H1 (cell line): ENCODE measurements at regions not wholly inside any gene's neighbourhood (a gene's known extent, or its start where the extent isn't known, plus 50 kb on each side); places are given as distances from the start of the nearest gene placed in this dataset.

Experiments used
- CTCF ChIA-PET: fragments of 300-600 bp; sonication (Branson Sonifier 250); formaldehyde crosslinking; loops from one replicate; lab custom pipeline; 2021; ENCODE audit not compliant: partially characterized antibody; lab: Charles Lee
- POLR2A ChIA-PET: fragments of 300-600 bp; sonication (Branson Sonifier 250); formaldehyde crosslinking; loops from one replicate; lab custom pipeline; 2021; ENCODE audit warnings: inconsistent platforms; ENCODE audit not compliant: partially characterized antibody; lab: Charles Lee
- DNase-seq, 2 experiments: peaks; one replicate each; pipeline versions ENCODE4 v3.0.0 to v3.0.0-alpha.2; 2010 to 2022; ENCODE audit warnings: low spot score in 2 of 2, low read depth in 1 of 2, mixed read lengths in 1 of 2
- FAIRE-seq: peaks from 2 replicates; lab custom pipeline; 2011; peaks lifted over from hg19 to GRCh38; lab: Jason Lieb, UNC
- H2AFZ ChIP-seq: 2 replicates; pipeline ENCODE4 v1.8.1; 2012; ENCODE audit warnings: low read length, inconsistent platforms
- H2AK5ac ChIP-seq: 2 replicates; pipeline ENCODE4 v1.6.1; 2013; ENCODE audit warnings: low read depth, low read length
- H2BK120ac ChIP-seq: replicated peaks from 2 replicates; pipeline ENCODE3; 2013; ENCODE audit warnings: low read depth, low read length, inconsistent platforms
- H2BK12ac ChIP-seq: 2 replicates; pipeline ENCODE4 v1.6.1; 2013; ENCODE audit warnings: low read depth, low read length
- H2BK15ac ChIP-seq: 2 replicates; pipeline ENCODE4 v1.6.1; 2013; ENCODE audit warnings: low read length
- H2BK20ac ChIP-seq: 2 replicates; pipeline ENCODE4 v1.6.1; 2013; ENCODE audit warnings: low read length
- H2BK5ac ChIP-seq: 2 replicates; pipeline ENCODE4 v1.6.1; 2013; ENCODE audit warnings: low read depth, low read length
- H3K14ac ChIP-seq: 2 replicates; pipeline ENCODE4 v1.6.1; 2013; ENCODE audit warnings: inconsistent platforms; ENCODE audit not compliant: insufficient read length
- H3K18ac ChIP-seq: 2 replicates; pipeline ENCODE4 v1.6.1; 2013; ENCODE audit warnings: low read length; ENCODE audit errors: extremely low read depth
- H3K23ac ChIP-seq: 2 replicates; pipeline ENCODE4 v1.6.1; 2013; ENCODE audit warnings: inconsistent platforms; ENCODE audit not compliant: insufficient read length
- H3K23me2 ChIP-seq: 2 replicates; pipeline ENCODE4 v1.6.1; 2013; ENCODE audit warnings: low read depth, low read length
- H3K27ac ChIP-seq: 2 replicates; pipeline ENCODE4 v1.6.1; 2011; ENCODE audit warnings: low read depth, low read length, inconsistent platforms
- H3K27me3 ChIP-seq, 4 experiments: replicated peaks in 1 of 4; 1 replicate in 1 of 4; 2 replicates in 3 of 4; pipeline versions ENCODE4 v1.6.1 to v1.8.1; 2011 to 2013; ENCODE audit warnings: low read length in 3 of 4, mild to moderate bottlenecking in 3 of 4, inconsistent platforms in 2 of 4, mixed read lengths in 2 of 4, moderate library complexity in 1 of 4; ENCODE audit not compliant: control insufficient read depth in 3 of 4, insufficient read depth in 3 of 4; ENCODE audit errors: extremely low read depth in 1 of 4
- H3K36me3 ChIP-seq, 4 experiments: 2 replicates each; pipeline versions ENCODE4 v1.6.1 to v1.8.1; 2011 to 2013; ENCODE audit warnings: mild to moderate bottlenecking in 4 of 4, low read length in 3 of 4, moderate library complexity in 2 of 4, control low read depth in 1 of 4, inconsistent platforms in 1 of 4; ENCODE audit not compliant: insufficient read depth in 4 of 4, control insufficient read depth in 2 of 4
- H3K4ac ChIP-seq: replicated peaks from 2 replicates; pipeline ENCODE3; 2013; ENCODE audit warnings: low read length, low read depth, mixed read lengths, inconsistent platforms; ENCODE audit not compliant: insufficient read length
- H3K4me1 ChIP-seq, 4 experiments: replicated peaks in 1 of 4; 1 replicate in 1 of 4; 2 replicates in 3 of 4; pipeline versions ENCODE4 v1.6.1 to v1.8.1; 2011 to 2013; ENCODE audit warnings: low read length in 3 of 4, inconsistent platforms in 2 of 4, mixed read lengths in 1 of 4; ENCODE audit not compliant: insufficient read depth in 4 of 4, control insufficient read depth in 3 of 4
- H3K4me2 ChIP-seq, 2 experiments: 2 replicates each; pipeline versions ENCODE4 v1.6.1 to v1.8.1; 2011 to 2013; ENCODE audit warnings: low read depth in 2 of 2, low read length in 2 of 2, control low read depth in 1 of 2, inconsistent platforms in 1 of 2, mild to moderate bottlenecking in 1 of 2; ENCODE audit not compliant: insufficient read depth in 1 of 2
- H3K4me3 ChIP-seq, 4 experiments: fragments of 200-600, 300-600 bp in 1 of 4; sonication (generic), shearing (Covaris generic), sonication (Bioruptor Twin) in 1 of 4; 2 replicates each; pipeline versions ENCODE4 v1.5.1 to v1.8.1; 2011 to 2016; ENCODE audit warnings: low read length in 4 of 4, low read depth in 3 of 4, control low read depth in 2 of 4, inconsistent platforms in 2 of 4, mild to moderate bottlenecking in 2 of 4, mixed read lengths in 1 of 4, moderate library complexity in 1 of 4; ENCODE audit not compliant: insufficient read depth in 2 of 4; ENCODE audit errors: extremely low read depth in 1 of 4
- H3K56ac ChIP-seq: replicated peaks from 2 replicates; pipeline ENCODE3; 2013; ENCODE audit warnings: low read depth, mild to moderate bottlenecking, mixed read lengths, low read length, inconsistent platforms; ENCODE audit not compliant: insufficient read length
- H3K79me1 ChIP-seq: 2 replicates; pipeline ENCODE4 v1.6.1; 2013; ENCODE audit warnings: low read depth, low read length, control low read depth
- H3K79me2 ChIP-seq, 2 experiments: 2 replicates each; pipeline versions ENCODE4 v1.6.1 to v1.8.1; 2012 to 2013; ENCODE audit warnings: low read length in 2 of 2, mild to moderate bottlenecking in 2 of 2, inconsistent platforms in 1 of 2; ENCODE audit not compliant: insufficient read depth in 2 of 2, control insufficient read depth in 1 of 2
- H3K9ac ChIP-seq, 4 experiments: replicated peaks in 1 of 4; 1 replicate in 1 of 4; 2 replicates in 3 of 4; pipeline versions ENCODE4 v1.6.1 to v1.8.1; 2011 to 2013; ENCODE audit warnings: low read depth in 3 of 4, low read length in 3 of 4, control low read depth in 2 of 4, mild to moderate bottlenecking in 2 of 4, moderate library complexity in 2 of 4, inconsistent platforms in 1 of 4; ENCODE audit errors: extremely low read depth in 1 of 4
- H3K9me3 ChIP-seq, 2 experiments: 2 replicates each; pipeline versions ENCODE4 v1.6.1 to v1.8.1; 2012 to 2013; ENCODE audit warnings: mild to moderate bottlenecking in 2 of 2, moderate library complexity in 2 of 2, control low read depth in 1 of 2, inconsistent platforms in 1 of 2, low read depth in 1 of 2, low read length in 1 of 2, mixed read lengths in 1 of 2; ENCODE audit not compliant: insufficient read depth in 2 of 2
- H4K20me1 ChIP-seq, 2 experiments: replicated peaks in 1 of 2; 2 replicates each; pipeline versions ENCODE3 to v1.8.1; 2011 to 2013; ENCODE audit warnings: inconsistent platforms in 2 of 2, low read length in 2 of 2, mild to moderate bottlenecking in 1 of 2; ENCODE audit not compliant: insufficient read depth in 2 of 2, control insufficient read depth in 1 of 2
- H4K5ac ChIP-seq: 2 replicates; pipeline ENCODE4 v1.6.1; 2013; ENCODE audit warnings: low read length, low read depth, mixed read lengths, inconsistent platforms; ENCODE audit not compliant: insufficient read length
- H4K8ac ChIP-seq: 2 replicates; pipeline ENCODE4 v1.8.0; 2013; ENCODE audit warnings: mild to moderate bottlenecking, moderate library complexity, low read length, inconsistent platforms; ENCODE audit not compliant: insufficient read depth; ENCODE audit errors: extremely low read depth
- H4K91ac ChIP-seq: replicated peaks from 2 replicates; pipeline ENCODE3; 2013; ENCODE audit warnings: low read length, mixed read lengths, inconsistent platforms; ENCODE audit not compliant: insufficient read length
- ATF3 ChIP-seq: IDR thresholded peaks from 2 replicates; pipeline ENCODE4 v1.6.1; 2011; ENCODE audit warnings: low read depth, mild to moderate bottlenecking, low read length; ENCODE audit not compliant: insufficient read depth
- CBX5 ChIP-seq: fragments of 300-800, 300-1000 bp; sonication (generic); IDR thresholded peaks from 2 replicates; pipeline ENCODE4 v1.7.1; 2016; ENCODE audit warnings: antibody characterized with exemption, low read length, low read depth
- EGR1 ChIP-seq: IDR thresholded peaks from 2 replicates; pipeline ENCODE4 v1.6.1; 2011; ENCODE audit warnings: low read depth, low read length, borderline replicate concordance
- GABPA ChIP-seq: IDR thresholded peaks from 2 replicates; pipeline ENCODE4 v1.6.1; 2011; ENCODE audit warnings: mild to moderate bottlenecking, low read length, moderate library complexity, borderline replicate concordance; ENCODE audit not compliant: insufficient read depth
- KDM4A ChIP-seq: IDR thresholded peaks from one replicate; pipeline ENCODE4 v1.7.1; 2012; ENCODE audit warnings: low read depth, mild to moderate bottlenecking, moderate library complexity, low read length, inconsistent platforms; ENCODE audit not compliant: severe bottlenecking
- MAX ChIP-seq: IDR thresholded peaks from 2 replicates; pipeline ENCODE4 v1.6.1; 2012; ENCODE audit warnings: inconsistent platforms
- NRF1 ChIP-seq: IDR thresholded peaks from 2 replicates; pipeline ENCODE4 v1.6.1; 2011; ENCODE audit warnings: mild to moderate bottlenecking, low read depth, low read length, improper control_type of control experiment
- POU5F1 ChIP-seq: IDR thresholded peaks from 2 replicates; pipeline ENCODE4 v1.6.1; 2011; ENCODE audit warnings: low read depth, mild to moderate bottlenecking, low read length, moderate library complexity
- RFX5 ChIP-seq: IDR thresholded peaks from 2 replicates; pipeline ENCODE4 v1.6.1; 2011; ENCODE audit warnings: low read depth, low read length, improper control_type of control experiment, borderline replicate concordance
- SP1 ChIP-seq: IDR thresholded peaks from 2 replicates; pipeline ENCODE4 v1.6.1; 2011; ENCODE audit warnings: low read depth, low read length
- TCF12 ChIP-seq: IDR thresholded peaks from 2 replicates; pipeline ENCODE4 v1.6.1; 2011; ENCODE audit warnings: low read depth, mild to moderate bottlenecking, low read length
- WGBS, 2 experiments: shearing (Covaris generic) in 1 of 2; methylation state at CpG; one replicate each; pipeline versions ENCODE4 v1.1.6 to v1.1.7; 2013 to 2015; ENCODE audit warnings: low lambda C conversion rate in 2 of 2, mixed read lengths in 2 of 2, inconsistent platforms in 1 of 2, low coverage in 1 of 2, missing lambda C conversion rate in 1 of 2; ENCODE audit not compliant: insufficient replicate concordance in 2 of 2, insufficient coverage in 1 of 2, insufficient read length in 1 of 2; ENCODE audit errors: extremely low coverage in 1 of 2, missing lambda C conversion rate in 1 of 2; 5-methylcytosine and 5-hydroxymethylcytosine counted together
- TF ChIP-seq, protein P1 (sequence below): IDR thresholded peaks from 2 replicates; pipeline ENCODE4 v1.6.1; 2012; ENCODE audit warnings: low read length, inconsistent platforms

- H3K14ac ChIP-seq, result no peak overlapping the region
- no peak overlapping the region for H4K8ac ChIP-seq
- no peaks in the 10 kb centered on the region for H4K20me1 ChIP-seq
- no peak overlapping the region for H3K27ac ChIP-seq
- no peak overlapping the region for H3K4me2 ChIP-seq
- CTCF ChIA-PET, result no interaction called here
- no peaks in the 10 kb centered on the region for H3K36me3 ChIP-seq
- no peak overlapping the region for H3K9ac ChIP-seq
- no peak for DNase-seq
- no peak overlapping the region for H2BK20ac ChIP-seq
- H3K4me3 ChIP-seq, result no peak overlapping the region
- no peak overlapping the region for H2BK120ac ChIP-seq
- POLR2A ChIA-PET, result no interaction called here
- no peak overlapping the region for H3K56ac ChIP-seq
- H3K23ac ChIP-seq, result no peak overlapping the region
- H3K27me3 ChIP-seq, result no peaks in the 10 kb centered on the region
- WGBS, 2 experiments, result 77% methylated on average over 5 of the region's 5 CpGs; no CpG with 5 or more reads in 1 of the 2 experiments
- H3K79me2 ChIP-seq, result no peaks in the 10 kb centered on the region
- no peaks in the 10 kb centered on the region for H3K23me2 ChIP-seq
- no peaks in the 10 kb centered on the region for H3K4me1 ChIP-seq
- no peak overlapping the region for H2AK5ac ChIP-seq
- no peak overlapping the region for H2BK5ac ChIP-seq
- H3K4ac ChIP-seq, result no peak overlapping the region
- H2AFZ ChIP-seq, result no peak overlapping the region
- peaks cover 60 to 61% of the 10 kb centered on the region in 2 experiments for H3K9me3 ChIP-seq
- H3K79me1 ChIP-seq, result no peaks in the 10 kb centered on the region
- no peak overlapping the region for H2BK12ac ChIP-seq
- no peak overlapping the region for H3K18ac ChIP-seq
- no peak overlapping the region for H4K5ac ChIP-seq
- H2BK15ac ChIP-seq, result no peak overlapping the region
- FAIRE-seq, result no peak
- no peak overlapping the region for H4K91ac ChIP-seq
- TF ChIP-seq GABPA, result no peak
- no peak for TF ChIP-seq EGR1
- no peak for TF ChIP-seq NRF1
- TF ChIP-seq RFX5, result no peak
- no peak for TF ChIP-seq SP1
- no peak for TF ChIP-seq MAX
- TF ChIP-seq TCF12, result no peak
- TF ChIP-seq KDM4A, result no peak
- no peak for TF ChIP-seq POU5F1
- TF ChIP-seq, protein P1, sequence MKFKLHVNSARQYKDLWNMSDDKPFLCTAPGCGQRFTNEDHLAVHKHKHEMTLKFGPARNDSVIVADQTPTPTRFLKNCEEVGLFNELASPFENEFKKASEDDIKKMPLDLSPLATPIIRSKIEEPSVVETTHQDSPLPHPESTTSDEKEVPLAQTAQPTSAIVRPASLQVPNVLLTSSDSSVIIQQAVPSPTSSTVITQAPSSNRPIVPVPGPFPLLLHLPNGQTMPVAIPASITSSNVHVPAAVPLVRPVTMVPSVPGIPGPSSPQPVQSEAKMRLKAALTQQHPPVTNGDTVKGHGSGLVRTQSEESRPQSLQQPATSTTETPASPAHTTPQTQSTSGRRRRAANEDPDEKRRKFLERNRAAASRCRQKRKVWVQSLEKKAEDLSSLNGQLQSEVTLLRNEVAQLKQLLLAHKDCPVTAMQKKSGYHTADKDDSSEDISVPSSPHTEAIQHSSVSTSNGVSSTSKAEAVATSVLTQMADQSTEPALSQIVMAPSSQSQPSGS, result no peak
- no peak for TF ChIP-seq ATF3
- no peak for TF ChIP-seq CBX5
Measured at GRCh38 chr6:159493898-159494585, 199.0 kb downstream of the SOD2 start.
